Ascending aorta (tissue), 2 donors: ENCODE measurements at regions not wholly inside any gene's neighbourhood (a gene's known extent, or its start where the extent isn't known, plus 50 kb on each side); places are given as distances from the start of the nearest gene placed in this dataset.

ENCODE experiments used
- DNase-seq, 2 donors: peaks; one replicate each; pipeline ENCODE4 v3.0.0-alpha.2; 2019; ENCODE audit warnings: low spot score in 2 of 2
- H3K27ac ChIP-seq, 2 donors: fragments of 200-600 bp; sonication (generic); one replicate each; pipeline ENCODE4 v1.5.1; 2016 to 2017; ENCODE audit warnings: mild to moderate bottlenecking in 1 of 2
- H3K27me3 ChIP-seq: fragments of 200-600 bp; sonication (generic); one replicate; pipeline ENCODE4 v1.5.1; 2017
- H3K36me3 ChIP-seq, 2 donors: fragments of 200-600 bp; sonication (generic); one replicate each; pipeline ENCODE4 v1.5.1; 2016
- H3K4me1 ChIP-seq, 2 donors: fragments of 200-600 bp; sonication (generic); one replicate each; pipeline ENCODE4 v1.5.1; 2016 to 2017; ENCODE audit warnings: mild to moderate bottlenecking in 1 of 2
- H3K4me3 ChIP-seq, 2 donors: fragments of 200-600 bp; sonication (generic); one replicate each; pipeline ENCODE4 v1.5.1; 2016 to 2017; ENCODE audit warnings: mild to moderate bottlenecking in 1 of 2
- H3K9me3 ChIP-seq, 2 donors: fragments of 200-600 bp; sonication (generic); one replicate each; pipeline ENCODE4 v1.5.1; 2016
- intact Hi-C: fragments of 100-400 bp; cut with DNase I; formaldehyde crosslinking; loops from one replicate; pipeline ENCODE4 v1.15.1; 2023
- TF ChIP-seq, protein P1 (sequence below), 3 experiments: fragments of 200-600 bp in 2 of 3; fragments of 450-650 bp in 1 of 3; sonication (generic) in 2 of 3; IDR thresholded peaks; one replicate each; pipeline ENCODE4 v1.5.1; 2016 to 2019; ENCODE audit warnings: antibody characterized with exemption in 3 of 3, mild to moderate bottlenecking in 1 of 3, moderate library complexity in 1 of 3

DNA sequence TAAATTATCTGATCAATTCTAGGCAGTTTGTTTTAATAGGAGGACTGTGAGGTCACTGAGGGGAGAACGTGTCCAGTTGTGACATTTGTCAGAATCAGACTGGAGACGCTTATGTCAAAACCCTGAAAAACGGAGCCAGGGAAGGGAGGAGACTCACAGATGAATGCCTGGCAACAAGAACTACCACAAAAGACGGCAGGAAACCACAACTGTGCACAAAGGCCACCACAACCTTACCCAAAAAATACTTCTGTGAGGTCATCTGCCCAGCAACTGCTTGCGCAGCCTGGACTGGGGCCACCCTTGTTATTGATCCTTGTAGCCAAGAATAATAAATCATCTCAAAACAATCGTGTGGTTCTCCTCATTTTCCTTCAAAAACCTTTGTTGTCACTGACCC, 173.0 kb upstream of the ALKAL2 start:
- H3K27ac ChIP-seq = no peak overlapping the region
- TF ChIP-seq, protein P1, sequence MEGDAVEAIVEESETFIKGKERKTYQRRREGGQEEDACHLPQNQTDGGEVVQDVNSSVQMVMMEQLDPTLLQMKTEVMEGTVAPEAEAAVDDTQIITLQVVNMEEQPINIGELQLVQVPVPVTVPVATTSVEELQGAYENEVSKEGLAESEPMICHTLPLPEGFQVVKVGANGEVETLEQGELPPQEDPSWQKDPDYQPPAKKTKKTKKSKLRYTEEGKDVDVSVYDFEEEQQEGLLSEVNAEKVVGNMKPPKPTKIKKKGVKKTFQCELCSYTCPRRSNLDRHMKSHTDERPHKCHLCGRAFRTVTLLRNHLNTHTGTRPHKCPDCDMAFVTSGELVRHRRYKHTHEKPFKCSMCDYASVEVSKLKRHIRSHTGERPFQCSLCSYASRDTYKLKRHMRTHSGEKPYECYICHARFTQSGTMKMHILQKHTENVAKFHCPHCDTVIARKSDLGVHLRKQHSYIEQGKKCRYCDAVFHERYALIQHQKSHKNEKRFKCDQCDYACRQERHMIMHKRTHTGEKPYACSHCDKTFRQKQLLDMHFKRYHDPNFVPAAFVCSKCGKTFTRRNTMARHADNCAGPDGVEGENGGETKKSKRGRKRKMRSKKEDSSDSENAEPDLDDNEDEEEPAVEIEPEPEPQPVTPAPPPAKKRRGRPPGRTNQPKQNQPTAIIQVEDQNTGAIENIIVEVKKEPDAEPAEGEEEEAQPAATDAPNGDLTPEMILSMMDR (IDR thresholded peaks at IDR 0.05) = no peak
- intact Hi-C loops = no loop called here
- DNase-seq = no peak
- no peak overlapping the region for H3K4me3 ChIP-seq
- H3K36me3 ChIP-seq = no peaks in the 10 kb centered on the region
- no peaks in the 10 kb centered on the region for H3K4me1 ChIP-seq
- no peaks in the 10 kb centered on the region for H3K9me3 ChIP-seq
- H3K27me3 ChIP-seq = no peaks in the 10 kb centered on the region

GRCh38 chr2:459931-460330, 172.0 kb upstream of the ALKAL2 start:
- H3K27ac ChIP-seq = no peak overlapping the region
- intact Hi-C loops = no loop called here
- no peaks in the 10 kb centered on the region for H3K4me1 ChIP-seq
- H3K36me3 ChIP-seq = no peaks in the 10 kb centered on the region
- TF ChIP-seq, protein P1 (IDR thresholded peaks at IDR 0.05) = no peak
- H3K9me3 ChIP-seq = no peaks in the 10 kb centered on the region
- no peak overlapping the region for H3K4me3 ChIP-seq
- no peaks in the 10 kb centered on the region for H3K27me3 ChIP-seq
- DNase-seq = no peak

DNA sequence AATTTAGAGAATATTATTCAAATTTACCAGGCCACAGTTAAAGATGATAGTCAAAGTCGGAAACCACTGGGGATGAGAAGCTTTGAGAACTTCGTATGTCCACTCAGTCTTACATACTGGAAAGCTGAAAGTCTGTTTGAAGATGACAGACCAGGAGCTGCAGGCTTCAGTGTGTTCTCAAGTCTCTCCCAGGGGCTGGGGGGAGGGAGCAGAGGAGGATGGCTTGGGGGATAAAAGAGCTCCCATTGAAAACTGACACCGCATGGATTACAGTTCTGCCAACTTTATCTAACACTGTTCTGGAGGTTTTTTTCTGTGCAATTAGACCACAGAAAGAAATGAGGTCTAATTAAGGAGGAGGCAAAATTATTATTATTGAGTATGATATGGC, 170.5 kb upstream of the ALKAL2 start:
- no peak for DNase-seq
- intact Hi-C loops = no loop called here
- TF ChIP-seq, protein P1 (IDR thresholded peaks at IDR 0.05) = no peak
- no peak overlapping the region for H3K27ac ChIP-seq
- H3K9me3 ChIP-seq = no peaks in the 10 kb centered on the region
- H3K36me3 ChIP-seq = no peaks in the 10 kb centered on the region
- H3K4me1 ChIP-seq = no peaks in the 10 kb centered on the region
- H3K27me3 ChIP-seq = no peaks in the 10 kb centered on the region
- no peak overlapping the region for H3K4me3 ChIP-seq

DNA sequence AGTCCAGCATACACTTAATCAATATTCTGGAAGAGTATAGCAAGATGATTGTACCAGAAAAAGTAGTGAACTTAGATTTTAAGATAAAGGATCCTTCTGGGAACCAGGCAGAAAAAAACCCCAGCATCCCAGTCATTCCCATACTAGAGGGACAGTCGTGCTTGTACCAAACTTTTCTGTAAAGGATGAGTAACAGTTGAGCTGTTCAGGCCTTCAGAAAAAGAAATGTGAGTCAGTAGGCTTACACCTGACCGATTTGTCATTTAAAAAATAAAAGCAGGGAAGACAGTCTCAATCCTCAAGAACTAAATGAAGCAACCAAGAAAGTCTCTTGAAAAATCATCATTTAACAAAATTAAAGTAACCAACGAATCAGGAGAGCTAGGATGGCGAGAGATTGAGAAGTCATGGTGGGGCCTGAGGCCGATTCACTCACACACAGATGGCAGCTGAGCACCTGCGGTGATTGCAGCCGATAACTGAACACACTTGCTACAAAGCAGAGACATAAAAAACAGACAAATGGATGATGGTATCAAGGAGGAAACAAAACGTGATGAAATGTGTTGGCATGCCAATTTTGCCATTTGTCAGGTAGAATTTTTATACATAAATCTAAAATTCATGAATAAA, 170.0 kb upstream of the ALKAL2 start:
- TF ChIP-seq, protein P1 (IDR thresholded peaks at IDR 0.05) = no peak
- no peaks in the 10 kb centered on the region for H3K27me3 ChIP-seq
- no peak overlapping the region for H3K4me3 ChIP-seq
- intact Hi-C loops = no loop called here
- DNase-seq = no peak
- H3K36me3 ChIP-seq = no peaks in the 10 kb centered on the region
- no peaks in the 10 kb centered on the region for H3K4me1 ChIP-seq
- H3K9me3 ChIP-seq = no peaks in the 10 kb centered on the region
- H3K27ac ChIP-seq = no peak overlapping the region

DNA sequence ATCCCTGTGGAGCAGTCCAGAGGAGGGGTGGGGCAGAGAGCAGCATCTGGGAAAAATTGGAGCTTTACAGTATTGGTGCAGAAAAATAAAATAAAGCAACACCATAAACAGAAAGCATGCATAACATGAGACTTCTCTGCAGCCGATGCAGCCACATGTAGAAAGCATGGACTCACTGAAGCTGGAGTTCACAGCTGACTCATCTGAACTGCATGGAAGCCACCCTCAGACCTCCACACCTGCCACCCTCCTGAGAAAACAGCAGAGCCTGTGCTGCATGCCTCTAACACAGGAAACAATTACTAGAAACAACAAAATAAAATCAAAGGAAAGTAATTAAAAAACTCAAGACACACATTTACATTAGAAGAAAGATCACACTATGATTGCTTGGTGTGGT, 169.4 kb upstream of the ALKAL2 start:
- intact Hi-C loops = no loop called here
- Histone ChIP-seq H3K36me3 (no peaks in the 10 kb centered on the region), H3K27me3 (no peaks in the 10 kb centered on the region), H3K4me1 (no peaks in the 10 kb centered on the region), H3K9me3 (no peaks in the 10 kb centered on the region), H3K4me3 (no peak overlapping the region), H3K27ac (no peak overlapping the region)
- no peak for DNase-seq
- TF ChIP-seq, protein P1 (IDR thresholded peaks at IDR 0.05) = no peak

GRCh38 chr2:455913-456312, 168.0 kb upstream of the ALKAL2 start:
- no peaks in the 10 kb centered on the region for H3K27me3 ChIP-seq
- intact Hi-C loops = no loop called here

More at GRCh38 chr2:455913-456312, 168.0 kb upstream of the ALKAL2 start:
- Histone ChIP-seq H3K4me3 (no peak overlapping the region), H3K36me3 (no peaks in the 10 kb centered on the region), H3K27ac (no peak overlapping the region), H3K9me3 (no peaks in the 10 kb centered on the region), H3K4me1 (no peaks in the 10 kb centered on the region)
- DNase-seq = no peak
- TF ChIP-seq, protein P1 (IDR thresholded peaks at IDR 0.05) = no peak
